ENCODE measurements at regions not wholly inside any gene's neighbourhood (a gene's known extent, or its start where the extent isn't known, plus 50 kb on each side); places are given as distances from the start of the nearest gene placed in this dataset.

GRCh38 chr21:31397515-31397926 lies 53.5 kb upstream of the TIAM1 start:
- Histone ChIP-seq H3K4me3 (ENCODE audit: low read depth in 2 of 2, low read length in 2 of 2) (no peak overlapping the region), H3K27me3 (ENCODE audit: control insufficient read depth, insufficient read depth, low read length) (no peaks in the 10 kb centered on the region), H3K36me3 (ENCODE audit: control insufficient read depth, insufficient read depth, low read length) (no peaks in the 10 kb centered on the region), H3K4me1 (ENCODE audit: control insufficient read depth, insufficient read depth, low read length) (no peaks in the 10 kb centered on the region), H3K27ac (ENCODE audit: low read length) (no peak overlapping the region), H3K9me3 (ENCODE audit: control insufficient read depth, insufficient read depth, low read depth, low read length) (no peaks in the 10 kb centered on the region)
- intact Hi-C loops (cut with micrococcal nuclease; ENCODE audit: unreplicated experiment): no loop called here
- DNase-seq (ENCODE audit: low read depth, low spot score) (no peak), ATAC-seq (no peak)
- POLR2A ChIA-PET: no interaction called here
- in situ Hi-C loops (cut with HindIII; ENCODE audit: low pct_unique_long_range_greater_than_20kb, low sequenced_read_pairs): no loop called here
- BruUV-seq (replicated peaks): no TSS peak
- CTCF ChIA-PET: no interaction called here
- TF ChIP-seq REST (IDR thresholded peaks at IDR 0.05; ENCODE audit: insufficient read depth in 1 of 2, low read depth in 2 of 2, low read length in 1 of 2) (no peak), CTCF (IDR thresholded peaks at IDR 0.05) (no peak), POLR2AphosphoS5 (IDR thresholded peaks at IDR 0.05; ENCODE audit: low read depth, low read length) (no peak), TCF7L2 (IDR thresholded peaks at IDR 0.05; ENCODE audit: low read depth, low read length) (no peak), SIN3A (IDR thresholded peaks at IDR 0.05; ENCODE audit: borderline replicate concordance, insufficient read depth, low read depth, low read length) (no peak)

GRCh38 chr21:31397030-31397429 lies 53.0 kb upstream of the TIAM1 start:
- TF ChIP-seq REST (IDR thresholded peaks at IDR 0.05; ENCODE audit: insufficient read depth in 1 of 2, low read depth in 2 of 2, low read length in 1 of 2) (no peak), SIN3A (IDR thresholded peaks at IDR 0.05; ENCODE audit: borderline replicate concordance, insufficient read depth, low read depth, low read length) (no peak), TCF7L2 (IDR thresholded peaks at IDR 0.05; ENCODE audit: low read depth, low read length) (no peak), POLR2AphosphoS5 (IDR thresholded peaks at IDR 0.05; ENCODE audit: low read depth, low read length) (no peak), CTCF (IDR thresholded peaks at IDR 0.05) (no peak)
- Histone ChIP-seq H3K4me1 (ENCODE audit: control insufficient read depth, insufficient read depth, low read length) (no peaks in the 10 kb centered on the region), H3K9me3 (ENCODE audit: control insufficient read depth, insufficient read depth, low read depth, low read length) (no peaks in the 10 kb centered on the region), H3K36me3 (ENCODE audit: control insufficient read depth, insufficient read depth, low read length) (no peaks in the 10 kb centered on the region), H3K27ac (ENCODE audit: low read length) (no peak overlapping the region), H3K4me3 (ENCODE audit: low read depth in 2 of 2, low read length in 2 of 2) (no peak overlapping the region), H3K27me3 (ENCODE audit: control insufficient read depth, insufficient read depth, low read length) (no peaks in the 10 kb centered on the region)
- in situ Hi-C loops (cut with HindIII; ENCODE audit: low pct_unique_long_range_greater_than_20kb, low sequenced_read_pairs) (no loop called here), intact Hi-C loops (cut with micrococcal nuclease; ENCODE audit: unreplicated experiment) (no loop called here)
- ChIA-PET CTCF (no interaction called here), POLR2A (no interaction called here)
- ATAC-seq (no peak), DNase-seq (ENCODE audit: low read depth, low spot score) (no peak)
- no TSS peak for BruUV-seq (replicated peaks)
